Fibroblast of lung (primary cell): ENCODE measurements at regions not wholly inside any gene's neighbourhood (a gene's known extent, or its start where the extent isn't known, plus 50 kb on each side); places are given as distances from the start of the nearest gene placed in this dataset.

Source experiments
- CTCF ChIP-seq, 2 donors: IDR thresholded peaks in 1 of 2; conservative IDR thresholded peaks in 1 of 2; 1 replicate in 1 of 2; 2 replicates in 1 of 2; pipeline ENCODE4 v1.5.1; 2011 to 2012; ENCODE audit warnings: low read length in 2 of 2, control low read depth in 1 of 2, inconsistent platforms in 1 of 2, low read depth in 1 of 2, mild to moderate bottlenecking in 1 of 2
- EZH2 ChIP-seq: IDR thresholded peaks from 2 replicates; pipeline ENCODE4 v1.5.1; 2012; ENCODE audit warnings: low read length, control low read depth, mild to moderate bottlenecking; ENCODE audit errors: missing control alignments

- TF ChIP-seq CTCF (conservative IDR thresholded peaks at IDR 0.05 in 1 of 2, IDR thresholded peaks at IDR 0.05 in 1 of 2; ENCODE audit: low read depth in 1 of 2, low read length in 2 of 2) (no peak), EZH2 (no peak)
Observed at GRCh38 chr3:107092121-107092520, 285.1 kb upstream of the CCDC54 start.
